ENCODE measurements at regions not wholly inside any gene's neighbourhood (a gene's known extent, or its start where the extent isn't known, plus 50 kb on each side); places are given as distances from the start of the nearest gene placed in this dataset.

DNA sequence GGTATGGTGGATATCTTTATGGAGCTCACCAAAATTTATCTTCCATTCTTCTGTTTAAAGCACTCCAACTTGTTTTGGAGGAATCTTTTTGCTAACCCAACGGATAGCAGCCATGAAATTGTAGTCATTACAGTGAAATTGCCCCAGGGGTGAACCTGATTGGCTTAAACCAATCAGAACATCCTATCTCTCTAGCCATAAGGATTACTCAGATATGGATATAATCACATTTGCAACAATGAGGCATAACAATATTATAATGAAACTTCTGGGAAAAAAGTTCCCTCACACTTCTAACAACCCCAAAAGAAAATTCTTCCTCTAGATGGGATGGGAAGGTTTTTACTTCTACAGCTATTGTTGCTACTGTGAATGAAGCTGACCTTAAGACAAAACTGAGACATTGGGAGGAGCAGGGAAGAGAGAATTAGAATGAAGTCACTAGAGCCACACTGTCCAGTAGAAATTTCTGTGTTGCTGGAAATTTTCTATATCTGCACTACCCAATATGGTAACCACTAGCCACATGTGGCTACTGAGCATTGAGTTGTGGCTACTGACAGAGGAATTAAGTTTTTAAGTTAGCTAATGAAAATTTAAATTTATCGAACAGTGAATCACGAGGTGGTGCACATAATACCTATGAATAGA, 50.4 kb upstream of the ARHGAP21 start:
- TF ChIP-seq, protein P1, sequence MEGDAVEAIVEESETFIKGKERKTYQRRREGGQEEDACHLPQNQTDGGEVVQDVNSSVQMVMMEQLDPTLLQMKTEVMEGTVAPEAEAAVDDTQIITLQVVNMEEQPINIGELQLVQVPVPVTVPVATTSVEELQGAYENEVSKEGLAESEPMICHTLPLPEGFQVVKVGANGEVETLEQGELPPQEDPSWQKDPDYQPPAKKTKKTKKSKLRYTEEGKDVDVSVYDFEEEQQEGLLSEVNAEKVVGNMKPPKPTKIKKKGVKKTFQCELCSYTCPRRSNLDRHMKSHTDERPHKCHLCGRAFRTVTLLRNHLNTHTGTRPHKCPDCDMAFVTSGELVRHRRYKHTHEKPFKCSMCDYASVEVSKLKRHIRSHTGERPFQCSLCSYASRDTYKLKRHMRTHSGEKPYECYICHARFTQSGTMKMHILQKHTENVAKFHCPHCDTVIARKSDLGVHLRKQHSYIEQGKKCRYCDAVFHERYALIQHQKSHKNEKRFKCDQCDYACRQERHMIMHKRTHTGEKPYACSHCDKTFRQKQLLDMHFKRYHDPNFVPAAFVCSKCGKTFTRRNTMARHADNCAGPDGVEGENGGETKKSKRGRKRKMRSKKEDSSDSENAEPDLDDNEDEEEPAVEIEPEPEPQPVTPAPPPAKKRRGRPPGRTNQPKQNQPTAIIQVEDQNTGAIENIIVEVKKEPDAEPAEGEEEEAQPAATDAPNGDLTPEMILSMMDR (IDR thresholded peaks at IDR 0.05): no peak
- no peak for TF ChIP-seq POLR2A (IDR thresholded peaks at IDR 0.05)

All from heart left ventricle (tissue), 13 donors.